ENCODE measurements at regions not wholly inside any gene's neighbourhood (a gene's known extent, or its start where the extent isn't known, plus 50 kb on each side); places are given as distances from the start of the nearest gene placed in this dataset.
A peak's percentile ranks its signal among the peaks of the same experiment; 100 is the strongest.

- DNase-seq (ENCODE audit: extremely low read depth in 1 of 11, low read depth in 9 of 11, low spot score in 4 of 11): no peak
Observed at GRCh38 chr15:39165020-39165706, 415.7 kb upstream of the THBS1 start.

GRCh38 chr15:39167164-39168058 is 413.5 kb upstream of the THBS1 start:
- no peak for DNase-seq (ENCODE audit: extremely low read depth in 1 of 11, low read depth in 9 of 11, low spot score in 4 of 11)

GRCh38 chr15:39171944-39172368 is 408.9 kb upstream of the THBS1 start:
- DNase-seq (ENCODE audit: extremely low read depth in 1 of 11, low read depth in 9 of 11, low spot score in 4 of 11): peak in 10 of 11 donors; percentile 46 to 82 (median 65)

DNA sequence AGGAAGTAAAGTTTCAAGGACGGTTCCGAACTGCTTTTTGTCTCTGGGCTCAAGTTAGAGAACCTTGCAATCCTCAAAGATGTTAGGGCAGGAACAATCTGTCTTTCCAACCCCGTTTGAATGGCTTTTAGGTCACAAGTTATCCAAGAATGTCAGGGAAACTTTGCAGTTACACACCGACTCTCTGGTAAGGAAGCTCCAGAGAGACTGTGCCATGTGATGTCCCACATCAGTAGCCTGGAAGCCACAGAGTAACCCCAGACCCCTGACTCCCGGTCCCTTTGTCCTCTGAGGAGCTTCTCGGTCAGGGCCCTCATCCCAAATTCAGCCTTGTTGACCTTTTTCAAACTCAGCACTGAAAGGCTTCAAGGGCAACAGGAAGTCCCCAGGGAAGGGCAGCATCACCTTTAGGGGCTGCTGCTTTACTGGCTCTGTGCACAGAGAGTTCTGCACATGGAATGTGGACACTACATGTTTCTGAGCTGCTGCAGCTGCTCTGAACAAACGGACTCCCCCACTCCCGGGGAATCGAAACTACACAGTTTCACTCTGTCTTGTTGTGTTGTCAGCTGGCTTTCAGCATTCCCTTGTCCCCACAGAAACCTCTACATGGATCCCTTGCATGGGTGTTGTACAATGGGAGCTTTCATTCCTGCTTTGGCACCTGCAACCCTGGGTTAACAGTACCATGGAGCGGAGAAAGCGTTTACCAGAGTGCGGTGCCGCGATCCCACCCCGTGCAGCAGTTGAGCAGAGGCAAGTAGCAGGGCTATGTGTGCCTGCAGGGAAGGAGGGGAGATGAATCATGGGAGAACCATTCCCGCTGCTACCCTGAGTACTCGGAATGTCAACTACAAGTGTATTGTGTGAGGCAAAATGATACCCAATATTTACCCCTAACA is 408.2 kb upstream of the THBS1 start:
- peak in 9 of 11 donors; percentile 38 to 80 (median 51) for DNase-seq (ENCODE audit: extremely low read depth in 1 of 11, low read depth in 9 of 11, low spot score in 4 of 11)

DNA sequence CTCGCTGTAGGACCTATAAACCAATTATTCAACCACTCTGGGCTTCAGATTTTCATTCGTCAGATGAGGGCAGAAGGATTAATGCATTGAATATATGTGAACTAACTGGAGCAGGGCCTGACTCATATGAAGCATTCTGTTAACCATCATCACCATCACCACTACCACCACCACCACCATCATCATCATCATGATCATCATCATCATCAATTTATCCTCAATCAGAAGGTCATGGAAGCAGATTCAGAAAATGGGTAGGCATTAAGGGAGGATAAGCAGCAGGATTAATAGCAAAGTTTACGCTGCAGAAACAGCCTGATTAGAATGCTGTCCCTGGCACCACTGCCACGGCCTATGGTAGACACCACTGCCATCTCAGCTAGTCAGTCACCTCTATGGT is 407.5 kb upstream of the THBS1 start:
- DNase-seq (ENCODE audit: extremely low read depth in 1 of 11, low read depth in 9 of 11, low spot score in 4 of 11): no peak

GRCh38 chr15:39174332-39174731 is 406.5 kb upstream of the THBS1 start:
- DNase-seq (ENCODE audit: extremely low read depth in 1 of 11, low read depth in 9 of 11, low spot score in 4 of 11): no peak

GRCh38 chr15:39176030-39176429 is 404.8 kb upstream of the THBS1 start:
- no peak for DNase-seq (ENCODE audit: extremely low read depth in 1 of 11, low read depth in 9 of 11, low spot score in 4 of 11)

GRCh38 chr15:39177561-39177960 is 403.3 kb upstream of the THBS1 start:
- no peak for DNase-seq (ENCODE audit: extremely low read depth in 1 of 11, low read depth in 9 of 11, low spot score in 4 of 11)

GRCh38 chr15:39180030-39180429 is 400.8 kb upstream of the THBS1 start:
- DNase-seq (ENCODE audit: extremely low read depth in 1 of 11, low read depth in 9 of 11, low spot score in 4 of 11): no peak

GRCh38 chr15:39180483-39180933 is 400.4 kb upstream of the THBS1 start:
- peak in 7 of 11 donors; percentile 44 to 79 (median 62) for DNase-seq (ENCODE audit: extremely low read depth in 1 of 11, low read depth in 9 of 11, low spot score in 4 of 11)

GRCh38 chr15:39181056-39181747 is 399.7 kb upstream of the THBS1 start:
- DNase-seq (ENCODE audit: extremely low read depth in 1 of 11, low read depth in 9 of 11, low spot score in 4 of 11): peak in 4 of 11 donors; percentile 27 to 55 (median 34)

DNA sequence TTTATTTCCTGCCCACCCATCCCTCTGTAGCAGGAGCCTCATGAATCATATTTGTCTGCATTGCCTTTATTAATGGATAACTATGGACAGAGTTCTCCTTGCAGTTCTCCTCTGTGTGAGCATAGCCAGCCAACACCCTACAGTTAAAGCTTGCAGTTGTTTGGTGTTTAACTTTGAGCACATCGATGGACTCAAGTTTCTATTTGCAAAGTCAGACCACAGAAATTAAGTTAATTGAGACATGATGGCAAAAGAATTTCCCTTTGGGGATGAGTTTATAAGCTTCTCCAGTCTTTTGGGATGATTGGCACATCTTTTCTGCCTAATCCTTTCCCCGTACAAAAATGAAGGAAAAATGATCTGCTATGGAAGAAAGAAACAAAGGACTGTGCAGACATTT is 398.9 kb upstream of the THBS1 start:
- no peak for DNase-seq (ENCODE audit: extremely low read depth in 1 of 11, low read depth in 9 of 11, low spot score in 4 of 11)

DNA sequence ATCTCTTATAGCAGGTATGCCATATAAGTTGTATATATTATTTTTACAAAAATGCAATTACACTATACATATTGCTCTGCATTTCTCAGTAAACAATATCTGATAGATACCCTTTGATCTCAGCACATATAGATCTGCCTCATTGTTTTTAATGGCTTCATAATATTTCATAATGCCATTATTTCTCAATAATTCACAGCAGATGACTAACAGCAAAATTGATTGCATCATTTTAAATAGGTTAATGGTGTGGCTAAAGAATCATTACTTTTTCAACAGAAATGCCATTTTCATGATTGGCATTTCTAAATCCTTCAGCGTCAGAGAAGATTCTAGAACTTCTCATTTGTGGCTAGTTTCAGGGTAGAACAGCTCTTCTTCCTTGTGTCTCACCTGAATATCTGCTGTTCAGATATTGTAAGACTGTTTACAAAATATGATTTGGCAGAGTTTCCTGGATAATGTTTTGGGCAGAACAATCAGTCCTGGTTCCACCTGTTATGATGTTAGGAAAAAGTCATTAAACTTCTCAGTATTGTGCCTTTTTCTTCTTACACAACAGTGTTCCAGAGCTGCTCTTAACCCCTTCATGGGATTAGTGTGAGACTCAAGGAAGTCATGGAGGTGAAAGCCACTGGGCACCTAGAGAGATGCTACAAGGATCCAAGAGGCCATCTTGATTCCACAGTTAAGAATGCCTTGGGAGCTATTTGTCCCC is 397.6 kb upstream of the THBS1 start:
- DNase-seq (ENCODE audit: extremely low read depth in 1 of 11, low read depth in 9 of 11, low spot score in 4 of 11): no peak

- DNase-seq (ENCODE audit: extremely low read depth in 1 of 11, low read depth in 9 of 11, low spot score in 4 of 11): no peak
Observed at GRCh38 chr15:39184701-39185390, 396.0 kb upstream of the THBS1 start.

DNA sequence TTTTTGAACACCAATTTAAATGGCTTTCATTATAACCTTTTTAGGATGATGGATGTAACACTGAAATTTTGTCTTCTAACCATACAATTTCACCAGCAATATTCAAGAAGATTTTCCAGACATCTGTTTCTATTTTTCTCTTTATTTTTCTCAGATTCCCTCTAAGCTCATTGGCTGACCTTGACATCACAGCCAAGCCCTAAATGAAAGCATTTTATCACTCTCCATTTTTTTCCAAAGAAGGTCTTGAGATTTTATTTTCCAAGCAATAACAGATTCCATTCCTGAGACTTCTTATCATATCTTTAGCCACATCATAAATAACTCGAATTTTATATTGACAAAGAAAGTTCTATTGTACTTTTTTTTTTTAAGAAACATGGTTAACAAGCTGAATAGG is 392.6 kb upstream of the THBS1 start:
- DNase-seq (ENCODE audit: extremely low read depth in 1 of 11, low read depth in 9 of 11, low spot score in 4 of 11): no peak

GRCh38 chr15:39188930-39189329 is 391.9 kb upstream of the THBS1 start:
- no peak for DNase-seq (ENCODE audit: extremely low read depth in 1 of 11, low read depth in 9 of 11, low spot score in 4 of 11)

DNA sequence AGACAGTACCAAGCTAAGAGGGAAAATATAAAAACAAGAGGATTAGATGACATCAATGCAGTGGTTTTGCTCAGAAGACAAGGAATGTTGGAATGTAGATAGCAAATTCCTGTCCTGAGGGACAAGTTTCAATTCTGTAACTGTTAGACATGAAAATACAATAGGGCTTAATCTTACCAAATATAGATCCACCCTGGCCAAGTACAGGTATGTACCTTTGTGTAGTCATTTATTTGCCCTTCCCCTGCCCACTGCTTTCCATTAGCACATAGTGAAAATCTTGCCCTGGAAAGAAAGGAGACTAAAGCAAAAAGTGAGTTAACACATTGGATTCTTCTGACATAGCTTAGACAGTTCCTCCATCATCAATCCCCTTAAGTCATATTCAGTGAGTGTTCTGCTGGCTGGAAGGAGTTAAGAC is 389.0 kb upstream of the THBS1 start:
- no peak for DNase-seq (ENCODE audit: extremely low read depth in 1 of 11, low read depth in 9 of 11, low spot score in 4 of 11)
